CD4-positive, CD25-positive, alpha-beta regulatory T cell (primary cell): ENCODE measurements at regions not wholly inside any gene's neighbourhood (a gene's known extent, or its start where the extent isn't known, plus 50 kb on each side); places are given as distances from the start of the nearest gene placed in this dataset.
"Not testable (repeated sequence)": the region's sequence is repeated elsewhere in the genome, so short reads cannot be mapped to it uniquely, and the experiment has no call there.

Experiments
- ATAC-seq, 2 donors: fragments of 150-1000 bp; cut with Tn5 transposase; one replicate each; pipeline ENCODE4 v1.10.0; 2021; ENCODE audit warnings: low read depth in 2 of 2, moderate number of reproducible peaks in 2 of 2, moderate library complexity in 1 of 2
- DNase-seq, 3 donors: peaks; one replicate each; pipeline versions ENCODE4 v3.0.0 to v3.0.0-alpha.2; 2012 to 2022; ENCODE audit warnings: mixed read lengths in 1 of 3
- H3K27ac ChIP-seq: one replicate; pipeline ENCODE4 v1.7.0; 2013; ENCODE audit warnings: mild to moderate bottlenecking, low read length; ENCODE audit not compliant: insufficient read depth, poor library complexity, severe bottlenecking
- H3K27me3 ChIP-seq: one replicate; pipeline ENCODE4 v1.7.0; 2013; ENCODE audit warnings: low read length; ENCODE audit not compliant: control insufficient read depth, insufficient read depth
- H3K36me3 ChIP-seq: one replicate; pipeline ENCODE4 v1.7.0; 2013; ENCODE audit warnings: mild to moderate bottlenecking, low read length, moderate library complexity; ENCODE audit not compliant: control insufficient read depth, insufficient read depth
- H3K4me1 ChIP-seq: 2 replicates; pipeline ENCODE4 v1.7.0; 2013; ENCODE audit warnings: mild to moderate bottlenecking, low read length; ENCODE audit not compliant: insufficient read depth, control insufficient read depth, poor library complexity, severe bottlenecking
- H3K4me3 ChIP-seq: one replicate; pipeline ENCODE4 v1.7.0; 2013; ENCODE audit warnings: low read depth, mild to moderate bottlenecking, low read length, moderate library complexity
- H3K9me3 ChIP-seq, 2 experiments: 1 replicate in 1 of 2; 2 replicates in 1 of 2; pipeline ENCODE4 v1.7.0; 2013; ENCODE audit warnings: low read length in 2 of 2, mild to moderate bottlenecking in 1 of 2, moderate library complexity in 1 of 2; ENCODE audit not compliant: control insufficient read depth in 2 of 2
- H3K27ac Mint-ChIP-seq, 3 donors: one replicate each; pipeline ENCODE4 v1.8.0; 2020 to 2022; ENCODE audit warnings: mild to moderate bottlenecking in 3 of 3, mixed read lengths in 3 of 3, moderate library complexity in 2 of 3
- H3K27me3 Mint-ChIP-seq: one replicate; pipeline ENCODE4 v1.8.0; 2022; ENCODE audit warnings: mild to moderate bottlenecking, mixed read lengths
- H3K36me3 Mint-ChIP-seq: one replicate; pipeline ENCODE4 v1.8.0; 2020; ENCODE audit warnings: mixed read lengths
- H3K4me1 Mint-ChIP-seq, 4 donors: one replicate each; pipeline ENCODE4 v1.8.0; 2020 to 2022; ENCODE audit warnings: mixed read lengths in 4 of 4, mild to moderate bottlenecking in 1 of 4
- H3K4me3 Mint-ChIP-seq, 4 donors: one replicate each; pipeline ENCODE4 v1.8.0; 2020 to 2022; ENCODE audit warnings: mild to moderate bottlenecking in 4 of 4, mixed read lengths in 4 of 4, moderate library complexity in 3 of 4
- H3K9me3 Mint-ChIP-seq, 7 donors: one replicate each; pipeline ENCODE4 v1.8.0; 2020 to 2022; ENCODE audit warnings: mixed read lengths in 7 of 7, mild to moderate bottlenecking in 3 of 7, moderate library complexity in 2 of 7

DNA sequence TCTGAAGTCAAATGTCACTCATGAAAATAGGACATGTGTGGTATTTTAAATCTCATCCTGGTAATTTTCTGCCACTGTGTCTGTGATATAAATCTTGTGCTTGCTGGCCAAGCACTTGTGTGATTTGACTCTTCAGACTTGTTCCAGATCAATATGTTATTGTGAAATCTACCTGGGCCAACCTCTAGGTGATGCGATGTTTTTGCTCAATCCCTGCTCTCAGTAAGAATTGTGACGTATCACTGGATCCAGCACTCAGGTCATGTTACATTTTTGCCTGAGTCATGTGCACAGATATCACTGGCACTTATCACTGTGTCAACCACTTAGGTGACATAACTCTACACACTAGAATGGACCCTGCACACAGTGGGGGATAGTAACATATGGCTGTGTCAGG, 100.4 kb upstream of the BPY2C start:
- H3K9me3 Mint-ChIP-seq, H3K27ac Mint-ChIP-seq, DNase-seq, H3K4me1 ChIP-seq, H3K27ac ChIP-seq, H3K36me3 Mint-ChIP-seq, H3K36me3 ChIP-seq, H3K4me3 ChIP-seq, ATAC-seq, H3K4me1 Mint-ChIP-seq, H3K27me3 ChIP-seq, H3K9me3 ChIP-seq, H3K4me3 Mint-ChIP-seq, H3K27me3 Mint-ChIP-seq: not testable (repeated sequence)

DNA sequence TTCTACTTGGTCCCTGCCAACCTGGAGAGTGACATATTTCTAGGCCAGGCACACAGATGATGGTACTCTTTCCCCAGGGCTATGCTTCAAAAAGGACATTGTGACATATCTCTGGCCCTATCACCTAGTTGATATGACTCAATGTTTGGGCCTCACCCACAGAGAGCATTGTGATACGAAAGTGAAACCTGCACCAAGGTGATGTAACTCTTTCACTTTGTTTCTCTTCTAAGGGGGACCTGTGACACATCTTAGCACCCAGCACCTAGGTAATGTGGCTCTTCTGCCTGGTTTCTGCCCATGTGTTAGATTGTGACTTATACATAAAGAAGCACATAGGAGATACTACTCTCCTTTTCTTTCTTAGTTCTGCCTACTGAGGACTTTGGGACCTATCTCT, 96.1 kb upstream of the BPY2C start:
- H3K27ac Mint-ChIP-seq, H3K27me3 Mint-ChIP-seq, H3K36me3 Mint-ChIP-seq, H3K4me3 Mint-ChIP-seq, H3K4me1 Mint-ChIP-seq, H3K27me3 ChIP-seq, H3K9me3 Mint-ChIP-seq, DNase-seq, H3K4me1 ChIP-seq, H3K36me3 ChIP-seq, H3K9me3 ChIP-seq, H3K4me3 ChIP-seq, H3K27ac ChIP-seq: not testable (repeated sequence)
- peak in 1 of 2 donors; percentile 58 for ATAC-seq

DNA sequence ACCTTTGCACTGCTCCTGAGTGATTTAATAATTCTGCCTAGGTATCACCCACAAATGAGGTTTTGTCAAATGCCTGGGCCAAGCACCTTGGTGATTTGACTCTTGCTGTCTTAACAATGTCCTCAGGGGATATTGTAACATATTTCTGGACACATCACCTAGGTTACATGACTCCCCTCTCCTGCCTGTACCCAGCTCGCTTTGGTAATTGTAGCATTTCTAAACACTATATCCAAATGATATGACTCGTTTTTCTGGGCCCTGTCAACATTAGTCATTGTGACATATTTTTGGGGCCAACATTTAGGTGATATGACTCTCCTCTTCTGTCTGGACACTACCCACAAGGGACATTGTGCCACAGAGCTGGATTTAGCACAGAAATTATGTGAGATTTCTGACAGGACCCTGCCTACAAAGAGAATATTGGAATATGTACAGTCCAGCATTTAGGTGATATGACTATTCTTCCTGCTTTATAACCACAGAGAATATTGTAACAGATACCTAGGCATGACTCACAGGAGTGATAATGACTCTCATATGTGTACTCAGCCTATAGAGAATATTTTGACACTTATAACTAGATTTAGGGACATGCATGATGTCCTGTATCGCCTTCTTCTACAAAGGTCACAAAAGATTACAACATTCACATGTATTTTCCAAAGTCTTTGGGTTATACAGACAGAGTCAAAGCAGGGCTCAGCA, 80.4 kb upstream of the BPY2C start:
- not testable (repeated sequence) for DNase-seq, H3K27ac ChIP-seq, H3K4me1 Mint-ChIP-seq, H3K27me3 Mint-ChIP-seq, ATAC-seq, H3K9me3 ChIP-seq, H3K9me3 Mint-ChIP-seq, H3K4me1 ChIP-seq, H3K4me3 ChIP-seq, H3K36me3 ChIP-seq, H3K36me3 Mint-ChIP-seq, H3K27ac Mint-ChIP-seq, H3K4me3 Mint-ChIP-seq, H3K27me3 ChIP-seq

DNA sequence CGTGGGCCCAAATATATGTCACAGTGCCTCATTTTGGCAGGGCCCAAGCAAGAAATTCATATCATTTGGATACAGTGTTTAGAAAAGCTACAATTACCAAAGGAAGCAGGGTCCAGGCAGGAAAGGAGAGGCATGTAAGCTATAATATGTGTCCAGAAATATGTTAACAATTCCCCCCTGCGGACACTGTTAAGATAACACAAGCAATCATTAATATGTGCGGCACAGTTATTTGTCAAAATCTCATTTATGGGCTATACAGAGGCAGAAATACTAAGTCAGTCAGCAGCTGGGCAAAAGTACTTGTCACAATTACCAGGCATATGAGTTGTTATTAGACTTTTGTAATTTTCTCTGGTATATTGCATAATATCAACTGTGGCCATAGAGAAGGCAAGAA, 69.0 kb upstream of the BPY2C start:
- not testable (repeated sequence) for H3K27ac Mint-ChIP-seq, H3K27me3 Mint-ChIP-seq, H3K4me3 ChIP-seq, H3K4me3 Mint-ChIP-seq, H3K4me1 ChIP-seq, H3K27me3 ChIP-seq, H3K9me3 Mint-ChIP-seq, ATAC-seq, H3K9me3 ChIP-seq, DNase-seq, H3K4me1 Mint-ChIP-seq, H3K36me3 Mint-ChIP-seq, H3K27ac ChIP-seq, H3K36me3 ChIP-seq

DNA sequence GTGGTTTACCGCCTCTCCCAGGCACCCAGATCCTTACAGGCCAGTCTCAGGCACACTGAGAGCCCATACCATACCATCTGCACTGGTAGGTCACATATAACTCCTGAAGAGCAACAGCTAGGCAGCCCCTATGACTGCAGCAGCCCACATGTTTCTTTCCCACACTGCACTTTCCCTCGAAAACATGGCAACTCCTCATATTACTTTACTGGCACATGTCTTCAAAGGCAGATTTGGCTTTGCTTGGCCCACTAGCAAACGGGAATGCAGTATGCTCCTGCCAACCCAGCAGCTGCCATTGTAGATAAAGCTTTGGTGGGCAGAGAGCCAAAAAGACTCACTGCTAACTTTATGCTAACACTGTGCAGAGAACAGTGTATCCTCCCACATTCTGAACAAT, 56.3 kb upstream of the BPY2C start:
- ATAC-seq, H3K9me3 Mint-ChIP-seq, H3K36me3 Mint-ChIP-seq, H3K4me3 ChIP-seq, H3K9me3 ChIP-seq, DNase-seq, H3K27ac ChIP-seq, H3K27me3 ChIP-seq, H3K27me3 Mint-ChIP-seq, H3K4me3 Mint-ChIP-seq, H3K27ac Mint-ChIP-seq, H3K4me1 Mint-ChIP-seq, H3K36me3 ChIP-seq, H3K4me1 ChIP-seq: not testable (repeated sequence)
